Hematopoietic multipotent progenitor cell treated with erythropoietin and hydrocortisone succinate and interleukin-3 and kit ligand, for 15 days (in vitro differentiated cells): ENCODE measurements at regions not wholly inside any gene's neighbourhood (a gene's known extent, or its start where the extent isn't known, plus 50 kb on each side); places are given as distances from the start of the nearest gene placed in this dataset.

Experiments
- DNase-seq: peaks from one replicate; pipeline ENCODE4 v3.0.0-alpha.2; 2015; ENCODE audit warnings: low spot score

GRCh38 chr12:93154753-93155480 is 222.8 kb upstream of the NUDT4 start:
- DNase-seq: no peak

GRCh38 chr12:93156086-93156716 is 221.5 kb upstream of the NUDT4 start:
- DNase-seq: no peak

GRCh38 chr12:93157279-93157678 is 220.4 kb upstream of the NUDT4 start:
- no peak for DNase-seq

GRCh38 chr12:93158065-93158843 is 219.5 kb upstream of the NUDT4 start:
- DNase-seq: no peak

- DNase-seq: no peak
Observed at GRCh38 chr12:93163260-93164036, 214.3 kb upstream of the NUDT4 start.

GRCh38 chr12:93164103-93164880 is 213.4 kb upstream of the NUDT4 start:
- DNase-seq: no peak

- no peak for DNase-seq
Observed at GRCh38 chr12:93165384-93165932, 212.3 kb upstream of the NUDT4 start.

- no peak for DNase-seq
Observed at GRCh38 chr12:93166541-93167307, 211.0 kb upstream of the NUDT4 start.

- no peak for DNase-seq
Observed at GRCh38 chr12:93167331-93167730, 210.4 kb upstream of the NUDT4 start.

- DNase-seq: no peak
Observed at GRCh38 chr12:93167841-93168492, 209.8 kb upstream of the NUDT4 start.

GRCh38 chr12:93168751-93169150 is 209.0 kb upstream of the NUDT4 start:
- no peak for DNase-seq

- DNase-seq: no peak
Observed at GRCh38 chr12:93169536-93169935, 208.2 kb upstream of the NUDT4 start.

- DNase-seq: no peak
Observed at GRCh38 chr12:93170928-93171327, 206.8 kb upstream of the NUDT4 start.

GRCh38 chr12:93173178-93173957 is 204.4 kb upstream of the NUDT4 start:
- DNase-seq: no peak

GRCh38 chr12:93174048-93174447 is 203.7 kb upstream of the NUDT4 start:
- no peak for DNase-seq

GRCh38 chr12:93174473-93174872 is 203.3 kb upstream of the NUDT4 start:
- no peak for DNase-seq

GRCh38 chr12:93176165-93176564 is 201.6 kb upstream of the NUDT4 start:
- no peak for DNase-seq

- no peak for DNase-seq
Observed at GRCh38 chr12:93176610-93177126, 201.1 kb upstream of the NUDT4 start.
